Nephron (organoid): ENCODE measurements at regions not wholly inside any gene's neighbourhood (a gene's known extent, or its start where the extent isn't known, plus 50 kb on each side); places are given as distances from the start of the nearest gene placed in this dataset.
"Not testable (repeated sequence)": the region's sequence is repeated elsewhere in the genome, so short reads cannot be mapped to it uniquely, and the experiment has no call there.

ENCODE experiments used
- H3K27ac Mint-ChIP-seq, 3 experiments: 2 replicates each; pipeline ENCODE4 v1.8.0; 2020; ENCODE audit warnings: mixed read lengths in 3 of 3, mild to moderate bottlenecking in 2 of 3, moderate library complexity in 1 of 3
- H3K27me3 Mint-ChIP-seq: 2 replicates; pipeline ENCODE4 v1.8.0; 2021; ENCODE audit warnings: low read depth, mild to moderate bottlenecking, moderate library complexity, mixed read lengths
- H3K36me3 Mint-ChIP-seq: 2 replicates; pipeline ENCODE4 v1.8.0; 2020; ENCODE audit warnings: low read depth, mixed read lengths
- H3K4me1 Mint-ChIP-seq: 2 replicates; pipeline ENCODE4 v1.8.0; 2020; ENCODE audit warnings: mixed read lengths
- H3K4me3 Mint-ChIP-seq, 3 experiments: 2 replicates each; pipeline ENCODE4 v1.8.0; 2020; ENCODE audit warnings: mild to moderate bottlenecking in 3 of 3, mixed read lengths in 3 of 3, moderate library complexity in 2 of 3
- H3K9me3 Mint-ChIP-seq: 2 replicates; pipeline ENCODE4 v1.8.0; 2020; ENCODE audit warnings: mixed read lengths
- CTCF ChIP-seq, 3 experiments: fragments of 200-600 bp; sonication (generic); IDR thresholded peaks; one replicate each; pipeline ENCODE4 v1.5.0; 2021; ENCODE audit warnings: antibody characterized with exemption in 3 of 3; ENCODE audit not compliant: unreplicated experiment in 3 of 3

- no peaks in the 10 kb centered on the region for H3K27me3 Mint-ChIP-seq
Observed at GRCh38 chr4:173461170-173461569, 62.3 kb upstream of the SCRG1 start.

GRCh38 chr4:173459857-173460256 is 60.9 kb upstream of the SCRG1 start:
- H3K36me3 Mint-ChIP-seq, result peaks cover 9% of the 10 kb centered on the region
- H3K27me3 Mint-ChIP-seq, result no peaks in the 10 kb centered on the region
- H3K27ac Mint-ChIP-seq, result no peak overlapping the region
- no peaks in the 10 kb centered on the region for H3K9me3 Mint-ChIP-seq
- no peak overlapping the region for H3K4me3 Mint-ChIP-seq
- TF ChIP-seq CTCF (IDR thresholded peaks at IDR 0.05; ENCODE audit: unreplicated experiment in 3 of 3), result no peak
- peaks cover 11% of the 10 kb centered on the region for H3K4me1 Mint-ChIP-seq

More at GRCh38 chr4:173461170-173461569, 62.3 kb upstream of the SCRG1 start:
- TF ChIP-seq CTCF (IDR thresholded peaks at IDR 0.05; ENCODE audit: unreplicated experiment in 3 of 3), result no peak
- Mint-ChIP-seq H3K4me1 (peaks cover 5% of the 10 kb centered on the region), H3K27ac (no peak overlapping the region), H3K4me3 (no peak overlapping the region), H3K36me3 (peaks cover 9% of the 10 kb centered on the region), H3K9me3 (no peaks in the 10 kb centered on the region)

- Mint-ChIP-seq H3K36me3 (peaks cover 9% of the 10 kb centered on the region), H3K4me3 (no peak overlapping the region), H3K9me3 (no peaks in the 10 kb centered on the region), H3K4me1 (peaks cover 6% of the 10 kb centered on the region), H3K27ac (no peak overlapping the region), H3K27me3 (no peaks in the 10 kb centered on the region)
- no peak for TF ChIP-seq CTCF (IDR thresholded peaks at IDR 0.05; ENCODE audit: unreplicated experiment in 3 of 3)
Observed at GRCh38 chr4:173457893-173458292, 59.0 kb upstream of the SCRG1 start.

- H3K4me3 Mint-ChIP-seq, H3K27ac Mint-ChIP-seq, H3K9me3 Mint-ChIP-seq, H3K27me3 Mint-ChIP-seq, H3K36me3 Mint-ChIP-seq: not testable (repeated sequence)
- H3K4me1 Mint-ChIP-seq, result peaks cover 37% of the 10 kb centered on the region
Observed at GRCh38 chr4:173451435-173451834, 52.5 kb upstream of the SCRG1 start.

- no peak for TF ChIP-seq CTCF (IDR thresholded peaks at IDR 0.05; ENCODE audit: unreplicated experiment in 3 of 3)
- Mint-ChIP-seq H3K4me1 (peaks cover 31% of the 10 kb centered on the region), H3K9me3 (no peaks in the 10 kb centered on the region), H3K4me3 (no peak overlapping the region), H3K27ac (no peak overlapping the region), H3K36me3 (no peaks in the 10 kb centered on the region), H3K27me3 (no peaks in the 10 kb centered on the region)
Observed at GRCh38 chr4:173450281-173450680, 51.4 kb upstream of the SCRG1 start.

- Mint-ChIP-seq H3K4me3 (peak overlapping the region in 1 of 3 experiments; percentile 12), H3K9me3 (no peaks in the 10 kb centered on the region), H3K27me3 (no peaks in the 10 kb centered on the region), H3K27ac (peak overlapping the region in 1 of 3 experiments; percentile 54), H3K36me3 (peaks cover 4% of the 10 kb centered on the region), H3K4me1 (peaks cover 31% of the 10 kb centered on the region)
- TF ChIP-seq CTCF (IDR thresholded peaks at IDR 0.05; ENCODE audit: unreplicated experiment in 3 of 3), result no peak
Observed at GRCh38 chr4:173449380-173449717, 50.4 kb upstream of the SCRG1 start.
